ENCODE measurements at regions not wholly inside any gene's neighbourhood (a gene's known extent, or its start where the extent isn't known, plus 50 kb on each side); places are given as distances from the start of the nearest gene placed in this dataset.
"Not testable (repeated sequence)": the region's sequence is repeated elsewhere in the genome, so short reads cannot be mapped to it uniquely, and the experiment has no call there.

DNA sequence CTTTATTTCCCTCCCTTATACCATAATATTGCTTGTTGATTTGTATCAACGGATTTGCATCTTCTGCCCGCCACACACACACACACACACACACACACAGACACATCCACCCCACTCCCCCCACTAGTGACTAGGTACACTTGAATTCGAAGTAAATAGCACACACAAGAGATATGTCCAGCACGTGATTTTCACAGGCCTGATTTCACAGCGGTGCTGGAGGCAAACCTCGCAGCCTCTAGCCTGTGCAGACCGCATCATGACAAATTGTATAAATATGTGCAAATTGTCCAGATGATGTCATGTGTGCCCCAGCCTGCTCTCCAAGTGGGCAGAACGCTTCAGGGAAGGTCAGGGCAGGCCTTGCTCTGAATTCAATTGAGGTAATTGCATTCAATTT lies 153.8 kb upstream of the TPTE start:
- H3K4me3 ChIP-seq; H3K36me3 ChIP-seq; H3K4me1 ChIP-seq; intact Hi-C loops (cut with DNase I; ENCODE audit: low total_unique reads); H3K27ac ChIP-seq; H3K27me3 ChIP-seq (replicated peaks in 1 of 7): not testable (repeated sequence)
- 60 to 69% (median 65%) methylated on average over 7 of the region's 8 CpGs for WGBS, 5 donors
- DNase-seq = peak; percentile 71
- H3K9me3 ChIP-seq = peaks cover 0 to 40% (median 33%) of the 10 kb centered on the region in 8 donors

DNA sequence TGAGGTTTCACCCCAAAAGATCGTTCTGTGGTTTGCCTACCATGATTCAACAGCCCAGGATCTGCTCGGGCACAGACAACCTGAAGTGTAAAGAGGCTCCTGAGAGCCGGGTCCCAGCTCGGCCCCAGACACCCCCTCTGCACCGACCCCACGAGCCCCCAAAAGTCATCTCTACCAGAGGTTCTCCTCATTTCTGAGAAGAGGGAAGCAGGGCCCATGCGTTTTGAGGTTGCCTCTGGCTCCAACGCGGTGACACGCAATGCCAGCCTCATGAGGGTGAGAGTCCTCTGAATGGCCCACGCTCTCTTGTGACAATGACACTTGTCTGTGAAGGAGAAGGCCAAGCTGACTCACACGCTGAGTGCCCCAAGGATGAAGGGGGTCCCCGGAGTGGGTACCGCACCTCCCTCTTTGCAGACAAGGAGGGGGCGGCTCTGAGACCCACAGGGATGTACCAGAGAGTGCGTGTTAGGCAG lies 153.0 kb upstream of the TPTE start:
- DNase-seq = peak; percentile 88
- H3K27ac ChIP-seq; intact Hi-C loops (cut with DNase I; ENCODE audit: low total_unique reads); H3K4me3 ChIP-seq; H3K4me1 ChIP-seq; H3K27me3 ChIP-seq (replicated peaks in 1 of 7); H3K36me3 ChIP-seq: not testable (repeated sequence)
- peaks cover 0 to 40% (median 31%) of the 10 kb centered on the region in 8 donors for H3K9me3 ChIP-seq
- WGBS, 5 donors = 69 to 76% (median 74%) methylated on average over 15 to 16 of the region's 16 CpGs

DNA sequence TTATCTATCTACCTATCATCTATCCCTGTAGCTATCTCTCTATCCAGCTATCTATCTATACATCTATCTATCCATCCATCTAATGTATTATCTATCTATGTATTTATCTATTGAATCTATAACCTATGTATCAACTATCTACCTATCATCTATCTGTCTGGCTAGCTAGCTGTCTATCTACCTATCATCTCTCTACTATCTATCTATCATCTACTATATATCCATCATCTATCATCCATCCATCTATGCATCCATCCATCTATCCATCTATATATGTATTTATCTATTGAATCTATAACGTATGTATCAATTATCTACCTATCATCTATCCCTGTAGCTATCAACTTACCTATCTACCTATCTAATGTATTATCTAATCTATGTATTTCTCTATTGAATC lies 152.1 kb upstream of the TPTE start:
- H3K9me3 ChIP-seq = peaks cover 0 to 40% (median 28%) of the 10 kb centered on the region in 8 donors
- DNase-seq; H3K36me3 ChIP-seq; H3K4me1 ChIP-seq; intact Hi-C loops (cut with DNase I; ENCODE audit: low total_unique reads); H3K27ac ChIP-seq; H3K4me3 ChIP-seq; H3K27me3 ChIP-seq (replicated peaks in 1 of 7): not testable (repeated sequence)
- WGBS, 5 donors = 49 to 54% methylated on average over 1 of the region's 1 CpG; no CpG with 5 or more reads in 3 of the 5 donors

DNA sequence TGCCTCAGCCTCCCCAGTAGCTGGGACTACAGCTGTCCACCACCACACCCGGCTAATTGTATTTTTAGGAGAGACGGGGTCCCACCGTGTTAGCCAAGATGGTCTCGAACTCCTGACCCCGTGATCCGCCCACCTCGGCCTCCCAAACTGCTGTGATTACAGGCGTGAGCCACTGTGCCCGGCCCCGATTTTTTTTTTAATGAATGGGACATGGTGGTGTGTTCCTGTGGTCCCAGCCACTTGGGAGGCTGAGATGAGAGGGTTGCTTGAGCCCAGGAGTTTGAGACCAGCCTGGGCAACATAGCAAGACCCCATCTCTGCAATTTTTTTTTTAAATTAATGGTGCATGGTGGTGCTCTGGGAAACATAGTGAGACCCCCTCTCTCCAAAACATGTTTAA lies 143.6 kb upstream of the TPTE start:
- H3K27me3 ChIP-seq (replicated peaks in 1 of 7); H3K4me1 ChIP-seq; H3K36me3 ChIP-seq; DNase-seq; intact Hi-C loops (cut with DNase I; ENCODE audit: low total_unique reads); H3K4me3 ChIP-seq; H3K27ac ChIP-seq: not testable (repeated sequence)
- H3K9me3 ChIP-seq = peaks cover 5 to 80% (median 73%) of the 10 kb centered on the region in 8 donors
- 68 to 80% (median 80%) methylated on average over 10 of the region's 10 CpGs for WGBS, 5 donors

DNA sequence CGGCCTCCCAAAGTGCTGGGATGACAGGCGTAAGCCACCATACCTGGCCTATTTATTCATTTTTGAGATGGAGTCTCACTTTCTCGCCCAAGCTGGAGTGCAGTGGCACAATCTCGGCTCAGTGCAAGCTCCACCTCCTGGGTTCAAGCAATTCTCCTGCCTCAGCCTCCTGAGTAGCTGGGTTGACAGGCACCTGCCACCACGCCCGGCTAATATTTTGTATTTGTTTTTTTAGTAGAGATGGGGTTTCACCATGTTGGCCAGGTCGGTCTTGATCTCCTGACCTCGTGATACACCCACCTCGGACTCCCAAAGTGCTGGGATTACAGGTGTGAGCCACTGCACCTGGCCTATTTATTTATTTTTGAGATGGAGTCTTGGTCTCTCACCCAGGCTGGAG lies 141.6 kb upstream of the TPTE start:
- DNase-seq; H3K27me3 ChIP-seq (replicated peaks in 1 of 7); H3K27ac ChIP-seq; H3K36me3 ChIP-seq; H3K4me1 ChIP-seq; intact Hi-C loops (cut with DNase I; ENCODE audit: low total_unique reads); H3K4me3 ChIP-seq: not testable (repeated sequence)
- WGBS, 5 donors = 78 to 90% (median 81%) methylated on average over 9 of the region's 9 CpGs
- peaks cover 5 to 87% (median 78%) of the 10 kb centered on the region in 8 donors for H3K9me3 ChIP-seq

DNA sequence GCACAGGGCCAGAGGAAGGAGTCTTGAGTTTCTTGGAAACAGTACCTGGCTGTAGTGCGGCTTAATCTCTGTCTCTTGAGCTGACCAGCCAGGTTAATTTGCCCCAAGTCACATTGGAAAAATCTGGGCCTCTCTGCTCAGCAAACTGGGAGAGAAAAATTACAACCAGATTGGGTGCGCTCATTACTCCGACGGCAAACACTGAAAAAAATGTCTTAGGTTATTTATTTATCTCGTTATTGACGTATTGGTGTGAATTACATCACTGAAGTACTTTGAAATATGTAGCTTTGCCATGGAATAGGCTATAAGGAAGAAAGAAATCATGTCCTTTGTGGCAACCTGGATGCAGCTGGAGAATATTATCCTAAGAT lies 139.7 kb upstream of the TPTE start:
- H3K4me1 ChIP-seq; H3K27ac ChIP-seq; H3K27me3 ChIP-seq (replicated peaks in 1 of 7); H3K36me3 ChIP-seq; DNase-seq; intact Hi-C loops (cut with DNase I; ENCODE audit: low total_unique reads); H3K4me3 ChIP-seq: not testable (repeated sequence)
- peaks cover 5 to 96% (median 81%) of the 10 kb centered on the region in 8 donors for H3K9me3 ChIP-seq
- WGBS, 5 donors = 72 to 86% (median 84%) methylated on average over 6 of the region's 6 CpGs

DNA sequence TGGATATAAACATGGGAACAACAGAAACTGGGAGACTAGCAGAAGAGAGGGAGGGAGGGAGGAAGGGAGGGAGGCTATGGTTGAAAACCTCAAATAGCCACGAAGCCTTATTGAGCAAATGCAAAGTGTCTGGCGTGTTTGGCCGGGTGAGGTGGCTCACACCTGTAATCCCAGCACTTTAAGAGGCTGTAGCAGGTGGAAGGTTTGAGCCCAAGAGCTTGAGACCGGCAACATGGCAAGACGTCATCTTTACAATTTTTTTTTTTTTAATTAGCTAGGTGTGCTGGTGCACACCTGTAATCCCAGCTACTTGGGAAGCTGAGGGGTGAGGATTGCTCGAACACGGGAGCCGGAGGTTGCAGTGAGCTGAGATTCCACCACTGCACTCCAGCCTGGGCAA lies 139.2 kb upstream of the TPTE start:
- WGBS, 5 donors = 64 to 72% (median 69%) methylated on average over 8 of the region's 8 CpGs
- H3K4me3 ChIP-seq; intact Hi-C loops (cut with DNase I; ENCODE audit: low total_unique reads); H3K27ac ChIP-seq; H3K27me3 ChIP-seq (replicated peaks in 1 of 7); DNase-seq; H3K36me3 ChIP-seq; H3K4me1 ChIP-seq: not testable (repeated sequence)
- peaks cover 5 to 96% (median 83%) of the 10 kb centered on the region in 8 donors for H3K9me3 ChIP-seq

DNA sequence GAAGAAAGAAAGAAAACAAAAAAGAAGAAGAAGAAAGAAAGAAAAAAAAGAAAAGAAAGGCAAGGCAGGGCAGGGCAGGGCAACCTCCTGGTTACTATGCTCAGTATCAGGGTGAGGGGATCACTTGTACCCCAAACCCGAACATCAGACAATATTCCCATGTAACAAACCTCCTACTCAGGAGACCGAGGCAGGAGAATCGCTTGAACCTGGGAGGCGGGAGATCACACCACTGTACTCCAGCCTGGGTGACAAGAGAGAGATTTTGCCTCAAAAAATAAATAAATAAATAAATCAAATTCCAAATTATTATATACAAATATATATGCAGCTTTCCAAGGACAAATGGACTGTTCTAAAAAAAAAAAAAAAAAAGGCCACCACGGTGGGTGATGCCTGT lies 138.8 kb upstream of the TPTE start:
- 52 to 71% (median 62%) methylated on average over 5 of the region's 5 CpGs for WGBS, 5 donors
- H3K4me1 ChIP-seq; intact Hi-C loops (cut with DNase I; ENCODE audit: low total_unique reads); DNase-seq; H3K27me3 ChIP-seq (replicated peaks in 1 of 7); H3K27ac ChIP-seq; H3K4me3 ChIP-seq; H3K36me3 ChIP-seq: not testable (repeated sequence)
- peaks cover 5 to 96% (median 82%) of the 10 kb centered on the region in 8 donors for H3K9me3 ChIP-seq

DNA sequence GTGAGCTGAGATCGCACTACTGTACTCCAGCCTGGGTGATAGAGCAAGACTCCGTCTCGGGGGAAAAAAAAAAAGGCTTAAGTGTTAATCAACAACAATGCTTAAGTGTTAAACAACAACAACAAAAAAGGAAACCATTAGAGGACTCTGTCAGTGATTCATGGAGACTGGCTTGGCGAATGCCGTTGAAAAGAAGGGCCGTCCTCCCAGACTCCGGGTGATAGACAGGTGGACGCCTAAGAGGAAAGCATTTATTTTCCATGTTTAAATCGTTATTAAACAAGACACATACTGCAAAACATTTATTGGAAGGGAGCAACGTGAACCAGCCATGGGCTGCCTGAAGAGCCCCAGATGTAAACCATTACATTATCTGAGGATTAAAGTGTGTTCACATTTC lies 137.8 kb upstream of the TPTE start:
- 76 to 84% (median 80%) methylated on average over 10 of the region's 10 CpGs for WGBS, 5 donors
- peaks cover 8 to 99% (median 83%) of the 10 kb centered on the region in 8 donors for H3K9me3 ChIP-seq
- not testable (repeated sequence) for DNase-seq

DNA sequence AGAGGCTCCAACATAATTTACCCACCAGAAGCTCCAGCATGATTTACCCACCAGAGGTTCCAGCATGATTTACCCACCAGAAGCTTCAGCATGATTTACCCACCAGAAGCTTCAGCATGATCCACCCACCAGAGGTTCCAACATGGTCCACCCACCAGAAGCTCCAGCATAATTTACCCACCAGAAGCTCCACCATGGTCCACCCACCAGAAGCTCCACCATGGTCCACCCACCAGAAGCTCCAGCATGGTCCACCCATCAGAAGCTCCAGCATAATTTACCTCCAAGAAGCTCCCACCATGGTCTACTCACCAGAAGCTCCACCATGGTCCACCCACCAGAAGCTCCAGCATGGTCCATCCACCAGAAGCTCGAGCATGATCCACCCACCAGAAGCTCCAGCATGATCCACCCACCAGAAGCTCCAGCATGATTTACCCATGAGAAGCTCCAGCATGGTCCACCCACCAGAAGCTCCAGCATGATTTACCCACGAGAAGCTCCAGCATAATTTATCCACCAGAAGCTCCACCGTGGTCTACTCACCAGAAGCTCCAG lies 137.0 kb upstream of the TPTE start:
- H3K36me3 ChIP-seq; H3K4me3 ChIP-seq; intact Hi-C loops (cut with DNase I; ENCODE audit: low total_unique reads); H3K27me3 ChIP-seq (replicated peaks in 1 of 7); H3K4me1 ChIP-seq; H3K27ac ChIP-seq; DNase-seq: not testable (repeated sequence)
- WGBS, 5 donors = 38 to 63% (median 52%) methylated on average over 3 of the region's 3 CpGs
- H3K9me3 ChIP-seq = peaks cover 8 to 98% (median 86%) of the 10 kb centered on the region in 8 donors

More for the DNA sequence above, 137.8 kb upstream of the TPTE start:
- intact Hi-C loops (cut with DNase I; ENCODE audit: low total_unique reads); H3K27me3 ChIP-seq (replicated peaks in 1 of 7); H3K4me1 ChIP-seq; H3K36me3 ChIP-seq; H3K27ac ChIP-seq; H3K4me3 ChIP-seq: not testable (repeated sequence)

DNA sequence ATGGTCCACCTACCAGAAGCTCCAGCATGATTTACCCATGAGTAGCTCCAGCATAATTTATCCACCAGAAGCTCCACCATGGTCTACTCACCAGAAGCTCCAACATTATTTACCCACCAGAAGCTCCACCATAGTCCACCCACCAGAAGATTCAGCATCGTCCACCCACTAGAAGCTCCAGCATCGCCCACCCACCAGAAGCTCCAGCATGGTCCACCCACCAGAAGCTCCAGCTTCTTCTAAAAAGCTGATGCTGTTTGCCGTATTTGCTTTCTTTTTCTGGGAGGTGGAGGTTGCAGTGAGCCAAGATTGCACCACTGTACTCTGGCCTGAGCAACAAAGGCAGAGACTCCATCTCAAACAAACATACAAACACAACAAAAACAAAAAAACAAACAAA lies 136.2 kb upstream of the TPTE start:
- WGBS, 5 donors = 72 to 86% (median 79%) methylated on average over 3 of the region's 3 CpGs
- peaks cover 6 to 98% (median 84%) of the 10 kb centered on the region in 8 donors for H3K9me3 ChIP-seq
- H3K4me3 ChIP-seq; H3K27ac ChIP-seq; DNase-seq; intact Hi-C loops (cut with DNase I; ENCODE audit: low total_unique reads); H3K4me1 ChIP-seq; H3K36me3 ChIP-seq; H3K27me3 ChIP-seq (replicated peaks in 1 of 7): not testable (repeated sequence)
